CD8-positive, alpha-beta memory T cell (primary cell): ENCODE measurements at regions not wholly inside any gene's neighbourhood (a gene's known extent, or its start where the extent isn't known, plus 50 kb on each side); places are given as distances from the start of the nearest gene placed in this dataset.

Source experiments
- CTCF ChIA-PET: fragments of 350-600 bp; sonication (Branson Sonifier 250); formaldehyde crosslinking; loops from one replicate; lab custom pipeline; 2021; ENCODE audit warnings: antibody characterized with exemption; lab: Charles Lee
- POLR2A ChIA-PET: fragments of 350-600 bp; sonication (Branson Sonifier 250); formaldehyde crosslinking; loops from one replicate; lab custom pipeline; 2021; ENCODE audit warnings: antibody characterized with exemption; lab: Charles Lee
- DNase-seq, 5 donors: peaks; one replicate each; pipeline versions ENCODE4 v3.0.0 to v3.0.0-alpha.2; 2020 to 2022; ENCODE audit warnings: mixed read lengths in 1 of 5
- H3K27ac ChIP-seq: one replicate; pipeline ENCODE4 v1.7.0; 2013; ENCODE audit warnings: low read depth, mild to moderate bottlenecking, low read length, moderate library complexity
- H3K27me3 ChIP-seq: 2 replicates; pipeline ENCODE4 v1.7.0; 2013; ENCODE audit warnings: low read length, mild to moderate bottlenecking; ENCODE audit not compliant: insufficient read depth, poor library complexity, severe bottlenecking
- H3K36me3 ChIP-seq: 2 replicates; pipeline ENCODE4 v1.7.0; 2013; ENCODE audit warnings: mild to moderate bottlenecking, low read length, moderate library complexity; ENCODE audit not compliant: insufficient read depth
- H3K4me1 ChIP-seq: 2 replicates; pipeline ENCODE4 v1.7.0; 2013; ENCODE audit warnings: mild to moderate bottlenecking, low read length, moderate library complexity; ENCODE audit not compliant: insufficient read depth
- H3K4me3 ChIP-seq: 2 replicates; pipeline ENCODE4 v1.7.0; 2013; ENCODE audit warnings: mild to moderate bottlenecking, low read length
- H3K9me3 ChIP-seq: 2 replicates; pipeline ENCODE4 v1.7.0; 2013; ENCODE audit warnings: mild to moderate bottlenecking, low read length
- H3K27ac Mint-ChIP-seq, 8 donors: one replicate each; pipeline ENCODE4 v1.8.0; 2020 to 2021; ENCODE audit warnings: mixed read lengths in 8 of 8, mild to moderate bottlenecking in 6 of 8, inconsistent platforms in 3 of 8, moderate library complexity in 3 of 8
- H3K27me3 Mint-ChIP-seq, 2 donors: one replicate each; pipeline ENCODE4 v1.8.0; 2020 to 2021; ENCODE audit warnings: mixed read lengths in 2 of 2, mild to moderate bottlenecking in 1 of 2, moderate library complexity in 1 of 2
- H3K36me3 Mint-ChIP-seq, 3 donors: one replicate each; pipeline ENCODE4 v1.8.0; 2020 to 2021; ENCODE audit warnings: mixed read lengths in 3 of 3, inconsistent platforms in 1 of 3, mild to moderate bottlenecking in 1 of 3
- H3K4me1 Mint-ChIP-seq, 3 donors: one replicate each; pipeline ENCODE4 v1.8.0; 2020 to 2021; ENCODE audit warnings: mixed read lengths in 3 of 3, inconsistent platforms in 1 of 3, mild to moderate bottlenecking in 1 of 3
- H3K4me3 Mint-ChIP-seq, 7 donors: one replicate each; pipeline ENCODE4 v1.8.0; 2020 to 2021; ENCODE audit warnings: mixed read lengths in 7 of 7, mild to moderate bottlenecking in 6 of 7, moderate library complexity in 4 of 7, inconsistent platforms in 2 of 7
- H3K9me3 Mint-ChIP-seq, 5 donors: one replicate each; pipeline ENCODE4 v1.8.0; 2020 to 2022; ENCODE audit warnings: mixed read lengths in 5 of 5, mild to moderate bottlenecking in 3 of 5, moderate library complexity in 2 of 5, inconsistent platforms in 1 of 5

GRCh38 chr1:101112051-101112780, 86.6 kb upstream of the DPH5 start:
- H3K4me1 Mint-ChIP-seq = peaks cover 43 to 73% (median 72%) of the 10 kb centered on the region in 3 donors
- H3K36me3 ChIP-seq = no peaks in the 10 kb centered on the region
- no peaks in the 10 kb centered on the region for H3K27me3 ChIP-seq
- H3K4me1 ChIP-seq = peaks cover 50% of the 10 kb centered on the region
- peaks cover 0 to 3% of the 10 kb centered on the region in 2 donors for H3K27me3 Mint-ChIP-seq
- ChIA-PET CTCF (interaction anchor here (1.0 to 1.8 kb wide), 10 partner anchors 14 to 178 kb away, joined by 3 to 11 read pairs (median 4); no protein-coding TSS in a partner anchor), POLR2A (interaction anchor here (0.7 to 3.0 kb wide), 5 partner anchors 16 to 199 kb away, joined by 3 to 30 read pairs (median 5); partner anchors contain the start of gene S1PR1)
- peak overlapping the region; percentile 72 for H3K27ac ChIP-seq
- peaks cover 0 to 4% (median 0%) of the 10 kb centered on the region in 5 donors for H3K9me3 Mint-ChIP-seq
- H3K9me3 ChIP-seq = no peaks in the 10 kb centered on the region
- peak; percentile 56 to 91 (median 88) for DNase-seq
- peak overlapping the region; percentile 3 to 75 (median 63) for H3K4me3 Mint-ChIP-seq
- H3K27ac Mint-ChIP-seq = peak overlapping the region; percentile 96 to 100 (median 98)
- H3K4me3 ChIP-seq = peak overlapping the region; percentile 24
- peaks cover 0 to 4% (median 1%) of the 10 kb centered on the region in 3 donors for H3K36me3 Mint-ChIP-seq

- no peaks in the 10 kb centered on the region for H3K27me3 ChIP-seq
- Mint-ChIP-seq H3K27me3 (peaks cover 0 to 3% of the 10 kb centered on the region in 2 donors), H3K4me3 (peak overlapping the region; percentile 3 to 75 (median 63)), H3K4me1 (peaks cover 43 to 78% (median 72%) of the 10 kb centered on the region in 3 donors), H3K9me3 (peaks cover 0 to 4% (median 0%) of the 10 kb centered on the region in 5 donors), H3K27ac (peak overlapping the region; percentile 96 to 100 (median 98)), H3K36me3 (peaks cover 0 to 4% (median 1%) of the 10 kb centered on the region in 3 donors)
- DNase-seq = no peak
- peak overlapping the region; percentile 24 for H3K4me3 ChIP-seq
- H3K27ac ChIP-seq = no peak overlapping the region
- ChIA-PET CTCF (interaction anchor here (1.0 to 1.8 kb wide), 6 partner anchors 26 to 128 kb away, joined by 3 to 11 read pairs (median 4); no protein-coding TSS in a partner anchor), POLR2A (interaction anchor here (1.5 to 3.0 kb wide), 2 partner anchors 126 to 184 kb away, joined by 6 to 30 read pairs; partner anchors contain the start of gene S1PR1)
- no peaks in the 10 kb centered on the region for H3K36me3 ChIP-seq
- peaks cover 56% of the 10 kb centered on the region for H3K4me1 ChIP-seq
- no peaks in the 10 kb centered on the region for H3K9me3 ChIP-seq
Observed at GRCh38 chr1:101111461-101111860, 85.9 kb upstream of the DPH5 start.

GRCh38 chr1:101109791-101110190, 84.2 kb upstream of the DPH5 start:
- Histone ChIP-seq H3K4me1 (peaks cover 56% of the 10 kb centered on the region), H3K36me3 (no peaks in the 10 kb centered on the region), H3K4me3 (no peak overlapping the region), H3K27me3 (no peaks in the 10 kb centered on the region), H3K9me3 (no peaks in the 10 kb centered on the region), H3K27ac (no peak overlapping the region)
- Mint-ChIP-seq H3K27me3 (peaks cover 0 to 3% of the 10 kb centered on the region in 2 donors), H3K4me1 (peaks cover 40 to 72% (median 64%) of the 10 kb centered on the region in 3 donors), H3K36me3 (peaks cover 0 to 4% (median 1%) of the 10 kb centered on the region in 3 donors), H3K27ac (peak overlapping the region; percentile 76 to 100 (median 98)), H3K9me3 (peaks cover 0 to 4% (median 0%) of the 10 kb centered on the region in 5 donors), H3K4me3 (no peak overlapping the region)
- ChIA-PET CTCF (interaction anchor here (1.0 to 1.3 kb wide), 4 partner anchors 39 to 200 kb away, joined by 3 to 4 read pairs (median 3); no protein-coding TSS in a partner anchor), POLR2A (interaction anchor here (1.6 kb wide), 1 partner anchor 9 kb away, joined by 4 read pairs; no protein-coding TSS in a partner anchor)
- DNase-seq = no peak

DNA sequence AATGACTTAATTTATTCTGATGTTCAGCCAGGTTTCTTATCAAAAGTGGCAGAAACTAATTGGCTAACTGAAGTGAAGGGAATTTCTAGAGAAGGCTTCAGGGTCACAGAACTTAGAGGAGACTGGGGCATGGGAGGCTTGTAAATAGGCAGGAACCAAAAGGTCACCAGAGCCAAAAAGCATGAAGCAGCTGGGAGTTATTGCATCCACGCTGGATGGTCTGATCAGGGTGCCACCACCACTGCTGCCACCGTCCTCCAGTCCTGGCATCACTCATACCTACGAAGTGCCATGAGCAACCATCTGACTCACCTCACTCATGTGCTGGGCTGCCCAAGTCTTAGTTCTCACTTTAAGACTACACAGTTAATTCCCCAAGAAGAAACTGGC, 82.5 kb upstream of the DPH5 start:
- no peak for DNase-seq
- H3K27ac Mint-ChIP-seq = peak overlapping the region in 6 of 8 donors; percentile 16 to 83 (median 59)

DNA sequence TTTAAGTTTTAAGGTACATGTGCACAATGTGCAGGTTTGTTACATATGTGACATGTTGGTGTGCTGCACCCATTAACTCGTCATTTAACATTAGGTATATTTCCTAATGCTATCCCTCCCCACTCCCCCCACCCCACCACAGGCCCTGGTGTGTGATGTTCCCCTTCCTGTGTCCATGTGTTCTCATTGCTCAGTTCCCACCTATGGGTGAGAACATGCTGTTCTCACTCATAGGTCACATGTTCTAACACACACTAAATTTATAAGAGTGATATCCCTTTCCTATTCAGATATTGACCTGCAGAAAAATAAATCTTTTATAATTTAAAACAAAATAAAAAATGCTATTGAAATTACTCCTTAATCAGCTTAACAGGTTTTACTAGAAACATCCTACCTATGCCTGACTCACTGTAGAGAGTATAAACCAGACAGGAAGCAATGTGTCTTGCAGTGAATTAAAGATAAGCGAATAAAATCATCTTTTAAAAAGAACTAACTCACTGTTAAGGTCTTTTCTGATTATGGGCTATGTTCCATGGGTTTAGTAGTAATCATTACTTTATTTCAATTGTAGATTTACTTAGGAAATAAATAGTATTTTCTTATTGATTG, 82.0 kb upstream of the DPH5 start:
- no peak overlapping the region for H3K27ac ChIP-seq
- peaks cover 31 to 56% (median 51%) of the 10 kb centered on the region in 3 donors for H3K4me1 Mint-ChIP-seq
- no peak overlapping the region for H3K4me3 Mint-ChIP-seq
- peak in 1 of 5 donors; percentile 21 for DNase-seq
- peaks cover 0 to 3% of the 10 kb centered on the region in 2 donors for H3K27me3 Mint-ChIP-seq
- no peaks in the 10 kb centered on the region for H3K27me3 ChIP-seq
- no peaks in the 10 kb centered on the region for H3K9me3 ChIP-seq
- POLR2A ChIA-PET = interaction anchor here (1.1 kb wide), 1 partner anchor 202 kb away, joined by 3 read pairs; no protein-coding TSS in a partner anchor
- peaks cover 0 to 4% (median 0%) of the 10 kb centered on the region in 3 donors for H3K36me3 Mint-ChIP-seq
- peaks cover 50% of the 10 kb centered on the region for H3K4me1 ChIP-seq
- H3K27ac Mint-ChIP-seq = peak overlapping the region in 4 of 8 donors; percentile 29 to 83 (median 62)
- H3K4me3 ChIP-seq = no peak overlapping the region
- no peaks in the 10 kb centered on the region for H3K9me3 Mint-ChIP-seq
- CTCF ChIA-PET = interaction anchor here (1.0 kb wide), 1 partner anchor 131 kb away, joined by 3 read pairs; no protein-coding TSS in a partner anchor
- no peaks in the 10 kb centered on the region for H3K36me3 ChIP-seq

More for the DNA sequence above, 82.5 kb upstream of the DPH5 start:
- no peak overlapping the region for H3K27ac ChIP-seq
- peaks cover 55% of the 10 kb centered on the region for H3K4me1 ChIP-seq
- H3K4me3 ChIP-seq = no peak overlapping the region
- Mint-ChIP-seq H3K9me3 (no peaks in the 10 kb centered on the region), H3K4me1 (peaks cover 34 to 61% (median 56%) of the 10 kb centered on the region in 3 donors), H3K27me3 (peaks cover 0 to 3% of the 10 kb centered on the region in 2 donors), H3K36me3 (peaks cover 0 to 4% (median 0%) of the 10 kb centered on the region in 3 donors), H3K4me3 (no peak overlapping the region)
- POLR2A ChIA-PET = interaction anchor here (1.1 kb wide), 1 partner anchor 201 kb away, joined by 3 read pairs; no protein-coding TSS in a partner anchor
- CTCF ChIA-PET = interaction anchor here (1.0 kb wide), 1 partner anchor 130 kb away, joined by 3 read pairs; no protein-coding TSS in a partner anchor
- H3K9me3 ChIP-seq = no peaks in the 10 kb centered on the region
- H3K27me3 ChIP-seq = no peaks in the 10 kb centered on the region
- H3K36me3 ChIP-seq = no peaks in the 10 kb centered on the region

- Mint-ChIP-seq H3K36me3 (peaks cover 0 to 4% (median 0%) of the 10 kb centered on the region in 3 donors), H3K9me3 (no peaks in the 10 kb centered on the region), H3K27me3 (peaks cover 0 to 2% of the 10 kb centered on the region in 2 donors), H3K4me1 (peaks cover 15 to 39% (median 34%) of the 10 kb centered on the region in 3 donors), H3K27ac (no peak overlapping the region), H3K4me3 (no peak overlapping the region)
- POLR2A ChIA-PET = no interaction called here
- Histone ChIP-seq H3K27ac (no peak overlapping the region), H3K9me3 (no peaks in the 10 kb centered on the region), H3K4me1 (peaks cover 35% of the 10 kb centered on the region), H3K27me3 (no peaks in the 10 kb centered on the region), H3K36me3 (no peaks in the 10 kb centered on the region), H3K4me3 (no peak overlapping the region)
- CTCF ChIA-PET = no interaction called here
- DNase-seq = no peak
Observed at GRCh38 chr1:101105877-101106276, 80.3 kb upstream of the DPH5 start.

DNA sequence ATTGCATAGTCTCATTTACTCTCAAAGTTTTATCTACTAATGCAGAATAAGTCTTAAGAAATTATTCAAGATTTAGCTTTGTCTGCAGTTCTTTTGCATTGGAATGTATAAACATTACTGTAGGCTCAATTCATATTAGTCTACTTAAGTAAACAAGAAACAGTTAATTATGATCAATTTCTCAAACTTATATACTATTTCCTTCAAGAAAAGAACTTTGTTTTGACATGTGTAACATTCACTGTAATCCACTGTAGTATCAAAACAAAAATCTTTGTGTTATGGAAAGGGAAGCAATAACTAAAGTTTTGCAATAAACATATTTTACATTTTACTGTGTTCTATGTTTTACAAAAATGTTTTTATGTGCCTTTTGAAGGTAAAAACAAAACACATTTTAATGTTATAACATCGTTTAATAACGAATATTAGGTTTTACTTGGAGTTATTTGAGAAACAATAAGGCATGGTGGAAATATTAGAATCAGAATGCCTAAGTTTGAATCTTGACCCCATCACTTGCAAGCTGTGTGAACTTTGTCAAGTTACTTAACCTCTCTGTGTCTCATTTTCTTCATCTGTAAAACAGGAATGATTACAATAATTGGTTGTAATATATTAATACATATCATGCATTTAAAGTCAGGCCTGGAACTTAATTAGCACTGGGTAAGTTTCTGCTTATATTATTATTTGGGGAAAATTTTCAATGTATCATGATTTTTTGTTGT, 77.0 kb upstream of the DPH5 start:
- no peak for DNase-seq
- Mint-ChIP-seq H3K27me3 (no peaks in the 10 kb centered on the region), H3K4me3 (no peak overlapping the region), H3K27ac (no peak overlapping the region), H3K4me1 (peaks cover 0 to 13% (median 3%) of the 10 kb centered on the region in 3 donors), H3K36me3 (peaks cover 0 to 8% (median 0%) of the 10 kb centered on the region in 3 donors), H3K9me3 (no peaks in the 10 kb centered on the region)
- Histone ChIP-seq H3K4me1 (peaks cover 7% of the 10 kb centered on the region), H3K36me3 (no peaks in the 10 kb centered on the region), H3K9me3 (no peaks in the 10 kb centered on the region), H3K4me3 (no peak overlapping the region), H3K27ac (no peak overlapping the region), H3K27me3 (no peaks in the 10 kb centered on the region)
- POLR2A ChIA-PET = no interaction called here
- CTCF ChIA-PET = no interaction called here
